K562 (cell line): ENCODE measurements at regions not wholly inside any gene's neighbourhood (a gene's known extent, or its start where the extent isn't known, plus 50 kb on each side); places are given as distances from the start of the nearest gene placed in this dataset.

Experiments
- ATAC-seq: fragments of 200-7000 bp; cut with Tn5 transposase; 3 replicates; pipeline ENCODE4 v1.9.1; 2020; ENCODE audit warnings: moderate library complexity
- BruUV-seq: library from RNA; stranded (reverse); fragments of 400-500 nt; replicated peaks from 2 replicates; lab custom pipeline; 2021; lab: Mats Ljungman, UMichigan
- CTCF ChIA-PET: fragments of 300-600 bp; formaldehyde crosslinking; extraction: SDS; loops from one replicate; lab custom pipeline; 2021; ENCODE audit warnings: low intra/inter-chr PET ratio; lab: Yijun Ruan, JAX
- POLR2A ChIA-PET: fragments of 300-600, 350-650 bp; sonication (Branson Sonifier 250); formaldehyde crosslinking; extraction: SDS; loops from one replicate; lab custom pipeline; 2021; ENCODE audit warnings: antibody characterized with exemption, inconsistent platforms; lab: Yijun Ruan, JAX
- DNase-seq, 4 experiments: peaks; one replicate each; pipeline versions ENCODE4 v3.0.0 to v3.0.0-alpha.2; 2011 to 2018; ENCODE audit warnings: low spot score in 3 of 4, mixed read lengths in 3 of 4; ENCODE audit errors: extremely low read depth in 1 of 4
- FAIRE-seq: peaks from 2 replicates; lab custom pipeline; 2011; peaks lifted over from hg19 to GRCh38; lab: Jason Lieb, UNC
- H2AFZ ChIP-seq: 2 replicates; pipeline ENCODE4 v1.6.0; 2011; ENCODE audit warnings: low read depth, low read length, control low read depth, inconsistent platforms
- H3K27ac ChIP-seq: fragments of 200-600 bp; 3 replicates; pipeline ENCODE4 v1.8.0; 2011; ENCODE audit warnings: low read depth, mild to moderate bottlenecking, control low read depth, inconsistent platforms, low read length, moderate library complexity, mixed read lengths; ENCODE audit errors: extremely low read depth
- H3K27me3 ChIP-seq, 2 experiments: fragments of 300-600 bp in 1 of 2; 2 replicates in 1 of 2; 3 replicates in 1 of 2; pipeline versions ENCODE4 v1.6.0 to v1.8.0; 2011; ENCODE audit warnings: inconsistent platforms in 2 of 2, low read length in 2 of 2, mild to moderate bottlenecking in 1 of 2, mixed read lengths in 1 of 2, moderate library complexity in 1 of 2; ENCODE audit not compliant: control insufficient read depth in 2 of 2, insufficient read depth in 2 of 2
- H3K36me3 ChIP-seq: fragments of 300-600 bp; 3 replicates; pipeline ENCODE4 v1.8.0; 2011; ENCODE audit warnings: mild to moderate bottlenecking, low read length, inconsistent platforms; ENCODE audit not compliant: control insufficient read depth, insufficient read depth
- H3K4me1 ChIP-seq, 2 experiments: fragments of 200-600 bp in 1 of 2; replicated peaks in 1 of 2; 2 replicates in 1 of 2; 3 replicates in 1 of 2; pipeline versions ENCODE4 v1.5.1 to v1.8.0; 2011; ENCODE audit warnings: inconsistent platforms in 2 of 2, low read length in 2 of 2, mild to moderate bottlenecking in 1 of 2, mixed read lengths in 1 of 2, moderate library complexity in 1 of 2; ENCODE audit not compliant: control insufficient read depth in 2 of 2, insufficient read depth in 2 of 2
- H3K4me2 ChIP-seq: 2 replicates; pipeline ENCODE4 v1.6.1; 2011; ENCODE audit warnings: low read length, control low read depth, inconsistent platforms, mixed read lengths; ENCODE audit not compliant: insufficient read depth
- H3K4me3 ChIP-seq: fragments of 200-600 bp; sonication (generic), shearing (Covaris generic); 2 replicates; pipeline ENCODE4 v1.5.1; 2016; ENCODE audit warnings: control low read depth, inconsistent platforms
- H3K79me2 ChIP-seq: fragments of 200-600 bp; 3 replicates; pipeline ENCODE4 v1.8.0; 2011; ENCODE audit warnings: low read length, inconsistent platforms; ENCODE audit not compliant: control insufficient read depth, insufficient read depth
- H3K9ac ChIP-seq, 2 experiments: 2 replicates each; pipeline versions ENCODE4 v1.6.0 to v1.6.1; 2011; ENCODE audit warnings: low read depth in 2 of 2, low read length in 2 of 2, control low read depth in 1 of 2, inconsistent platforms in 1 of 2, mild to moderate bottlenecking in 1 of 2, mixed read lengths in 1 of 2; ENCODE audit not compliant: insufficient read depth in 1 of 2
- H3K9me1 ChIP-seq: one replicate; pipeline ENCODE4 v1.6.0; 2011; ENCODE audit warnings: inconsistent platforms, mild to moderate bottlenecking, low read length, moderate library complexity; ENCODE audit not compliant: control insufficient read depth, insufficient read depth
- H3K9me3 ChIP-seq: replicated peaks from 2 replicates; pipeline ENCODE4 v1.5.1; 2011; ENCODE audit warnings: low read depth, low read length, inconsistent platforms; ENCODE audit not compliant: control insufficient read depth, insufficient read depth
- H4K20me1 ChIP-seq: replicated peaks from 2 replicates; pipeline ENCODE4 v1.6.1; 2011; ENCODE audit warnings: low read length, inconsistent platforms, mixed read lengths; ENCODE audit not compliant: control insufficient read depth, insufficient read depth
- BRCA1 ChIP-seq, 2 experiments: fragments of 450-650 bp in 1 of 2; sonication (generic) in 1 of 2; formaldehyde crosslinking in 1 of 2; IDR thresholded peaks; 2 replicates each; pipeline versions ENCODE4 v1.5.0 to v1.6.1; 2017 to 2020; ENCODE audit warnings: mild to moderate bottlenecking in 1 of 2, missing genetic modification reagents in 1 of 2
- FOXP1 ChIP-seq: sonication (generic); formaldehyde crosslinking; IDR thresholded peaks from 2 replicates; pipeline ENCODE4 v1.8.0; 2022; ENCODE audit warnings: mild to moderate bottlenecking, missing genetic modification reagents
- GTF3C2 ChIP-seq: IDR thresholded peaks from 3 replicates; pipeline ENCODE4 v1.6.1; 2011; ENCODE audit warnings: borderline replicate concordance, mild to moderate bottlenecking, moderate library complexity; ENCODE audit not compliant: insufficient read length; ENCODE audit errors: extremely low read depth
- KLF10 ChIP-seq: fragments of 250-450 bp; sonication (Bioruptor Pico); IDR thresholded peaks from 2 replicates; pipeline ENCODE4 v1.6.1; 2021; ENCODE audit warnings: matching md5 sums
- MECOM ChIP-seq: fragments of 250-450 bp; sonication (Bioruptor Pico); IDR thresholded peaks from 2 replicates; pipeline ENCODE4 v1.8.0; 2022; ENCODE audit warnings: inconsistent platforms
- NCOA2 ChIP-seq, 2 experiments: fragments of 450-650 bp; IDR thresholded peaks; 2 replicates each; pipeline ENCODE4 v1.6.1; 2018; ENCODE audit warnings: mild to moderate bottlenecking in 2 of 2, moderate library complexity in 1 of 2; ENCODE audit not compliant: partially characterized antibody in 2 of 2
- NELFE ChIP-seq: IDR thresholded peaks from 2 replicates; pipeline ENCODE4 v1.6.1; 2011; ENCODE audit warnings: mild to moderate bottlenecking; ENCODE audit not compliant: insufficient read depth, insufficient read length
- NONO ChIP-seq, 2 experiments: fragments of 200-400 bp in 1 of 2; fragments of 450-650 bp in 1 of 2; formaldehyde crosslinking in 1 of 2; IDR thresholded peaks; 2 replicates each; pipeline ENCODE4 v1.6.1; 2017; ENCODE audit warnings: low read depth in 2 of 2, mild to moderate bottlenecking in 2 of 2, moderate library complexity in 2 of 2, low read length in 1 of 2
- POLR3G ChIP-seq: IDR thresholded peaks from 2 replicates; pipeline ENCODE4 v1.6.1; 2011; ENCODE audit not compliant: insufficient read length, insufficient replicate concordance; ENCODE audit errors: extremely low read depth
- RFX7 ChIP-seq: fragments of 250-450 bp; sonication (Bioruptor Pico); IDR thresholded peaks from 2 replicates; pipeline ENCODE4 v1.5.1; 2021; ENCODE audit warnings: mild to moderate bottlenecking
- SMAD3 ChIP-seq: fragments of 450-650 bp; formaldehyde crosslinking; conservative IDR thresholded peaks from 2 replicates; pipeline ENCODE4 v1.4.0; 2020; ENCODE audit warnings: mild to moderate bottlenecking
- ZKSCAN8 ChIP-seq: fragments of 200-800 bp; sonication (Bioruptor generic); IDR thresholded peaks from 2 replicates; pipeline ENCODE4 v1.6.1; 2016; ENCODE audit warnings: missing genetic modification characterization, missing compliant biosample characterization
- WGBS: fragments of 100-300 bp; shearing (Covaris generic); methylation state at CpG from one replicate; pipeline ENCODE4 v1.1.6; 2016; ENCODE audit warnings: low coverage, mixed read lengths; ENCODE audit not compliant: insufficient coverage; ENCODE audit errors: missing lambda C conversion rate; 5-methylcytosine and 5-hydroxymethylcytosine counted together
- in situ Hi-C: fragments of 300-500 bp; cut with MboI; formaldehyde crosslinking; loops from 4 replicates; pipeline ENCODE4 v1.15.0; 2018; ENCODE audit warnings: inconsistent platforms, mixed read lengths
- intact Hi-C: fragments of 100-400 bp; cut with micrococcal nuclease; formaldehyde crosslinking; loops from 2 replicates; pipeline ENCODE4 v1.14.2; 2022

- TF ChIP-seq GTF3C2 (no peak), MECOM (CRISPR knock-in tag) (no peak), FOXP1 (CRISPR knock-in tag) (no peak), ZKSCAN8 (CRISPR knock-in tag) (no peak), SMAD3 (CRISPR knock-in tag) (no peak)
These were observed 276.6 kb upstream of the TCERG1L start (continued) for GRCh38 chr10:131587976-131588680.

- Histone ChIP-seq H3K4me2 (no peak overlapping the region), H3K4me1 (no peaks in the 10 kb centered on the region), H3K79me2 (no peaks in the 10 kb centered on the region), H3K27me3 (no peaks in the 10 kb centered on the region; a peak in 1 of 5 replicates), H3K9ac (no peak overlapping the region), H3K9me1 (no peaks in the 10 kb centered on the region), H2AFZ (no peak overlapping the region), H4K20me1 (no peaks in the 10 kb centered on the region), H3K27ac (no peak overlapping the region), H3K4me3 (no peak overlapping the region), H3K36me3 (no peaks in the 10 kb centered on the region), H3K9me3 (no peaks in the 10 kb centered on the region)
- CTCF ChIA-PET, result no interaction called here
- intact Hi-C loops, result no loop called here
- POLR2A ChIA-PET, result interaction anchor here (0.6 to 0.7 kb wide), 3 partner anchors 15 to 1714 kb away, joined by 3 read pairs; no protein-coding TSS in a partner anchor
- ATAC-seq (no peak), FAIRE-seq (no peak), DNase-seq (no peak)
- no TSS peak for BruUV-seq
- 0% methylated on average over 8 of the region's 11 CpGs for WGBS
- in situ Hi-C loops, result no loop called here
- TF ChIP-seq NONO (IDR thresholded peaks at IDR 0.05; ENCODE audit: low read depth in 2 of 2, low read length in 1 of 2) (no peak), NELFE (no peak), KLF10 (no peak), NCOA2 (IDR thresholded peaks at IDR 0.05; ENCODE audit: partially characterized antibody in 2 of 2) (no peak), POLR3G (no peak), RFX7 (CRISPR knock-in tag) (no peak), BRCA1 (IDR thresholded peaks at IDR 0.05) (no peak), BRCA1 (CRISPR knock-in tag; IDR thresholded peaks at IDR 0.05) (no peak)
These were observed 277.2 kb upstream of the TCERG1L start for GRCh38 chr10:131588704-131589220.
